ENCODE measurements at regions not wholly inside any gene's neighbourhood (a gene's known extent, or its start where the extent isn't known, plus 50 kb on each side); places are given as distances from the start of the nearest gene placed in this dataset.

DNA sequence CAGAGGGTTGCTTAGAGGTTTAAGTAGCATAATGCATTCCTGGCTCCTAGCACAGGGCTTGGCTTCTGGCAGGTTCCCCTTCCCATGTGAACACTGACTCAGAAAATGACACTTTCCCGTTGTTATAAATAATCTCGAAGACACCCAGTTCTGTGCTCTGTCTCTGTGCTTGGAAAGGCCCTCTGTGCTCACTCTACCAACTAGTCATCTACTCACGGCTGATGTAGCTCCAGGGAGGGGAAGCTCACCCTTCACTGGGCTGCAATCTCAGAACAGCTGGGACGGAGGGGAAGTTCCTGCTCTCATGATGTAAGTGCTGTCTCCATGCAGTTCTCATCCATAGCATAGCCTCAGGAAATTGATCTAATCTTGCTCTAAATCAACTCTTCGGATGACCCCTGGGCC lies 230.5 kb upstream of the ASIC2 start:
- TF ChIP-seq, protein P1, sequence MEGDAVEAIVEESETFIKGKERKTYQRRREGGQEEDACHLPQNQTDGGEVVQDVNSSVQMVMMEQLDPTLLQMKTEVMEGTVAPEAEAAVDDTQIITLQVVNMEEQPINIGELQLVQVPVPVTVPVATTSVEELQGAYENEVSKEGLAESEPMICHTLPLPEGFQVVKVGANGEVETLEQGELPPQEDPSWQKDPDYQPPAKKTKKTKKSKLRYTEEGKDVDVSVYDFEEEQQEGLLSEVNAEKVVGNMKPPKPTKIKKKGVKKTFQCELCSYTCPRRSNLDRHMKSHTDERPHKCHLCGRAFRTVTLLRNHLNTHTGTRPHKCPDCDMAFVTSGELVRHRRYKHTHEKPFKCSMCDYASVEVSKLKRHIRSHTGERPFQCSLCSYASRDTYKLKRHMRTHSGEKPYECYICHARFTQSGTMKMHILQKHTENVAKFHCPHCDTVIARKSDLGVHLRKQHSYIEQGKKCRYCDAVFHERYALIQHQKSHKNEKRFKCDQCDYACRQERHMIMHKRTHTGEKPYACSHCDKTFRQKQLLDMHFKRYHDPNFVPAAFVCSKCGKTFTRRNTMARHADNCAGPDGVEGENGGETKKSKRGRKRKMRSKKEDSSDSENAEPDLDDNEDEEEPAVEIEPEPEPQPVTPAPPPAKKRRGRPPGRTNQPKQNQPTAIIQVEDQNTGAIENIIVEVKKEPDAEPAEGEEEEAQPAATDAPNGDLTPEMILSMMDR (IDR thresholded peaks at IDR 0.05) = no peak
- TF ChIP-seq POLR2AphosphoS5 (IDR thresholded peaks at IDR 0.05) = peak in 1 of 3 donors; percentile 17
- no peak for TF ChIP-seq POLR2A (IDR thresholded peaks at IDR 0.05)

Data from transverse colon (tissue), 4 donors.